MM.1S (cell line): ENCODE measurements at regions not wholly inside any gene's neighbourhood (a gene's known extent, or its start where the extent isn't known, plus 50 kb on each side); places are given as distances from the start of the nearest gene placed in this dataset.
A peak's percentile ranks its signal among the peaks of the same experiment; 100 is the strongest.

Experiments
- DNase-seq: peaks from one replicate; pipeline ENCODE4 v3.0.0-alpha.2; 2015
- H2AFZ ChIP-seq: fragments of 300-600 bp; sonication (generic); 2 replicates; pipeline ENCODE4 v1.6.0; 2016; ENCODE audit warnings: antibody characterized with exemption, low read length
- H3F3A ChIP-seq: fragments of 300-600 bp; sonication (generic); 2 replicates; pipeline ENCODE4 v1.6.1; 2016; ENCODE audit warnings: mild to moderate bottlenecking, antibody characterized with exemption, low read length, moderate library complexity, mixed read lengths; ENCODE audit not compliant: insufficient read depth
- H3K27ac ChIP-seq: fragments of 300-600 bp; sonication (generic); 2 replicates; pipeline ENCODE4 v1.5.1; 2016; ENCODE audit warnings: mild to moderate bottlenecking, low read length
- H3K27me3 ChIP-seq: fragments of 300-600 bp; sonication (generic); replicated peaks from 2 replicates; pipeline ENCODE4 v1.6.0; 2016; ENCODE audit warnings: low read length; ENCODE audit not compliant: insufficient read depth
- H3K36me3 ChIP-seq: fragments of 300-600 bp; sonication (generic); replicated peaks from 2 replicates; pipeline ENCODE4 v1.6.1; 2016; ENCODE audit warnings: mild to moderate bottlenecking, low read length, mixed read lengths; ENCODE audit not compliant: insufficient read depth
- H3K4me1 ChIP-seq: fragments of 300-600 bp; sonication (generic); 2 replicates; pipeline ENCODE4 v1.6.1; 2016; ENCODE audit warnings: low read length, mixed read lengths
- H3K4me2 ChIP-seq: fragments of 300-600 bp; sonication (generic); 2 replicates; pipeline ENCODE4 v1.6.0; 2016; ENCODE audit warnings: low read depth, low read length
- H3K4me3 ChIP-seq: fragments of 300-600 bp; sonication (generic); 2 replicates; pipeline ENCODE4 v1.5.1; 2016; ENCODE audit warnings: low read length, mixed read lengths
- H3K79me2 ChIP-seq: fragments of 300-600 bp; sonication (generic); 2 replicates; pipeline ENCODE4 v1.6.1; 2016; ENCODE audit warnings: mixed run types, low read length, mixed read lengths
- H3K9ac ChIP-seq: fragments of 300-600 bp; sonication (generic); 2 replicates; pipeline ENCODE4 v1.6.1; 2016; ENCODE audit warnings: low read length, mixed read lengths
- H3K9me2 ChIP-seq: fragments of 300-600 bp; sonication (generic); replicated peaks from 2 replicates; pipeline ENCODE4 v1.6.1; 2016; ENCODE audit warnings: mild to moderate bottlenecking, low read length, mixed read lengths; ENCODE audit not compliant: insufficient read depth
- H3K9me3 ChIP-seq: fragments of 300-600 bp; sonication (generic); replicated peaks from 2 replicates; pipeline ENCODE4 v1.6.1; 2016; ENCODE audit warnings: mild to moderate bottlenecking, low read length, mixed read lengths; ENCODE audit not compliant: insufficient read depth
- H4K20me1 ChIP-seq: fragments of 300-600 bp; sonication (generic); 2 replicates; pipeline ENCODE4 v1.6.1; 2016; ENCODE audit warnings: mild to moderate bottlenecking, low read length, moderate library complexity, mixed read lengths; ENCODE audit not compliant: insufficient read depth
- EZH2 ChIP-seq: fragments of 300-600 bp; sonication (generic); optimal IDR thresholded peaks from 2 replicates; pipeline ENCODE3; 2017; ENCODE audit warnings: low read depth, mild to moderate bottlenecking, antibody characterized with exemption, low read length, mixed read lengths
- EZH2phosphoT487 ChIP-seq: fragments of 300-600 bp; sonication (generic); IDR thresholded peaks from 2 replicates; pipeline ENCODE4 v1.6.1; 2018; ENCODE audit warnings: antibody characterized with exemption, low read length
- TF ChIP-seq, protein P1 (sequence below): fragments of 300-600 bp; sonication (generic); IDR thresholded peaks from 2 replicates; pipeline ENCODE4 v1.5.1; 2016; ENCODE audit warnings: antibody characterized with exemption, low read length, mixed read lengths

DNA sequence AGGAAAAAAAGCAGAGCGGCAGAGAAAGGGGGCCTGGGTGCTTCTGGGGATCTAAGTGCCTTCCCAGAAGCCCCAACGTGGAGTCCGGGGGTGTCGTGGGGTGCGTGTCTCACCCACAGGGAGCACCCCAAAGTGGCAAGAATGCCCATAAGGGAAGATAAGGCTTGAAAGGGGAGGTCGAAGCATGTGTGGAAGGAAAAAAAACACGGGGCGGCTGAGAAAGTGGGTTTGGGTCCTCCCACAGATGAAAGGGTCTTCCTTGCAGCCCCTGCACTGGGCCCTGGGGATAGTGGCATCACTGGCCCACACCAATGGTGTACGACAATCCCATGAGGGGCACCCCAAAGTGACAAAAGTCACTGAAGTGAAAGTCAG lies 275.5 kb downstream of the ALG10 start:
- Histone ChIP-seq H2AFZ (0 out of 2 replicates have a peak overlapping the region, but pooled peaks have one; percentile 3), H3K4me3 (no peak overlapping the region), H3K4me1 (no peaks in the 10 kb centered on the region), H4K20me1 (no peaks in the 10 kb centered on the region), H3F3A (no peaks in the 10 kb centered on the region), H3K36me3 (no peaks in the 10 kb centered on the region), H3K9ac (no peak overlapping the region), H3K9me2 (no peaks in the 10 kb centered on the region), H3K79me2 (no peaks in the 10 kb centered on the region), H3K9me3 (no peaks in the 10 kb centered on the region), H3K27me3 (no peaks in the 10 kb centered on the region), H3K27ac (no peak overlapping the region), H3K4me2 (peak overlapping the region; percentile 37; the same call in 1 of the 2 replicates)
- TF ChIP-seq EZH2phosphoT487 = no peak
- TF ChIP-seq, protein P1, sequence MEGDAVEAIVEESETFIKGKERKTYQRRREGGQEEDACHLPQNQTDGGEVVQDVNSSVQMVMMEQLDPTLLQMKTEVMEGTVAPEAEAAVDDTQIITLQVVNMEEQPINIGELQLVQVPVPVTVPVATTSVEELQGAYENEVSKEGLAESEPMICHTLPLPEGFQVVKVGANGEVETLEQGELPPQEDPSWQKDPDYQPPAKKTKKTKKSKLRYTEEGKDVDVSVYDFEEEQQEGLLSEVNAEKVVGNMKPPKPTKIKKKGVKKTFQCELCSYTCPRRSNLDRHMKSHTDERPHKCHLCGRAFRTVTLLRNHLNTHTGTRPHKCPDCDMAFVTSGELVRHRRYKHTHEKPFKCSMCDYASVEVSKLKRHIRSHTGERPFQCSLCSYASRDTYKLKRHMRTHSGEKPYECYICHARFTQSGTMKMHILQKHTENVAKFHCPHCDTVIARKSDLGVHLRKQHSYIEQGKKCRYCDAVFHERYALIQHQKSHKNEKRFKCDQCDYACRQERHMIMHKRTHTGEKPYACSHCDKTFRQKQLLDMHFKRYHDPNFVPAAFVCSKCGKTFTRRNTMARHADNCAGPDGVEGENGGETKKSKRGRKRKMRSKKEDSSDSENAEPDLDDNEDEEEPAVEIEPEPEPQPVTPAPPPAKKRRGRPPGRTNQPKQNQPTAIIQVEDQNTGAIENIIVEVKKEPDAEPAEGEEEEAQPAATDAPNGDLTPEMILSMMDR = no peak
- TF ChIP-seq EZH2 = no peak
- DNase-seq = no peak

GRCh38 chr12:34298176-34298970 lies 276.1 kb downstream of the ALG10 start:
- Histone ChIP-seq H3F3A (no peaks in the 10 kb centered on the region), H4K20me1 (no peaks in the 10 kb centered on the region), H3K4me1 (no peaks in the 10 kb centered on the region), H3K36me3 (no peaks in the 10 kb centered on the region), H3K9me2 (no peaks in the 10 kb centered on the region), H3K27ac (no peak overlapping the region), H3K79me2 (no peaks in the 10 kb centered on the region), H3K9me3 (no peaks in the 10 kb centered on the region), H2AFZ (0 out of 2 replicates have a peak overlapping the region, but pooled peaks have one; percentile 3), H3K9ac (no peak overlapping the region), H3K4me2 (peak overlapping the region; percentile 37; the same call in 1 of the 2 replicates), H3K4me3 (no peak overlapping the region), H3K27me3 (no peaks in the 10 kb centered on the region)
- no peak for TF ChIP-seq EZH2phosphoT487
- no peak for DNase-seq

GRCh38 chr12:34298971-34299801 lies 276.9 kb downstream of the ALG10 start:
- Histone ChIP-seq H3K4me1 (no peaks in the 10 kb centered on the region), H3K4me3 (no peak overlapping the region), H3F3A (no peaks in the 10 kb centered on the region), H3K27ac (no peak overlapping the region), H3K36me3 (no peaks in the 10 kb centered on the region), H3K9me2 (no peaks in the 10 kb centered on the region), H3K4me2 (no peak overlapping the region), H3K79me2 (no peaks in the 10 kb centered on the region), H3K27me3 (no peaks in the 10 kb centered on the region), H2AFZ (no peak overlapping the region), H3K9me3 (no peaks in the 10 kb centered on the region), H3K9ac (no peak overlapping the region), H4K20me1 (no peaks in the 10 kb centered on the region)
- TF ChIP-seq EZH2phosphoT487 (no peak), EZH2 (no peak)
- TF ChIP-seq, protein P1 = no peak
- no peak for DNase-seq
